WTC11 (cell line): ENCODE measurements at regions not wholly inside any gene's neighbourhood (a gene's known extent, or its start where the extent isn't known, plus 50 kb on each side); places are given as distances from the start of the nearest gene placed in this dataset.

Experiments
- ATAC-seq: fragments of 200-7000 bp; cut with Tn5 transposase; 2 replicates; pipeline ENCODE4 v1.10.0; 2021; ENCODE audit warnings: mild to moderate bottlenecking, moderate library complexity
- CTCF ChIA-PET: fragments of 300-600 bp; sonication (Branson Sonifier 250); formaldehyde crosslinking; loops from one replicate; lab custom pipeline; 2021; ENCODE audit warnings: antibody characterized with exemption; lab: Charles Lee
- POLR2A ChIA-PET: fragments of 350-600 bp; sonication (Branson Sonifier 250); formaldehyde crosslinking; loops from one replicate; lab custom pipeline; 2021; ENCODE audit warnings: antibody characterized with exemption; lab: Charles Lee
- DNase-seq: peaks from one replicate; pipeline ENCODE4 v3.0.0; 2021; ENCODE audit warnings: low spot score
- H3K27ac Mint-ChIP-seq: 2 replicates; pipeline ENCODE4 v1.8.0; 2021; ENCODE audit warnings: mixed read lengths
- H3K27me3 Mint-ChIP-seq: 2 replicates; pipeline ENCODE4 v1.8.0; 2021; ENCODE audit warnings: low read depth, mild to moderate bottlenecking, moderate library complexity, mixed read lengths
- H3K36me3 Mint-ChIP-seq: 2 replicates; pipeline ENCODE4 v1.8.0; 2021; ENCODE audit warnings: mixed read lengths
- H3K4me1 Mint-ChIP-seq: 2 replicates; pipeline ENCODE4 v1.8.0; 2022; ENCODE audit warnings: mixed read lengths
- H3K4me3 Mint-ChIP-seq: 2 replicates; pipeline ENCODE4 v1.8.0; 2021; ENCODE audit warnings: mild to moderate bottlenecking, moderate library complexity, mixed read lengths
- H3K9me3 Mint-ChIP-seq: 2 replicates; pipeline ENCODE4 v1.8.0; 2021; ENCODE audit warnings: mixed read lengths
- AFF4 ChIP-seq: sonication (generic); formaldehyde crosslinking; IDR thresholded peaks from 2 replicates; pipeline ENCODE4 v1.8.1; 2023; ENCODE audit warnings: mild to moderate bottlenecking, missing genetic modification reagents, borderline replicate concordance
- CTCF ChIP-seq: fragments of 200-600 bp; IDR thresholded peaks from 2 replicates; pipeline ENCODE4 v1.8.0; 2022; ENCODE audit warnings: antibody characterized with exemption
- ELF4 ChIP-seq: sonication (generic); formaldehyde crosslinking; IDR thresholded peaks from 2 replicates; pipeline ENCODE4 v1.8.1; 2022; ENCODE audit warnings: low read depth, mild to moderate bottlenecking, moderate library complexity, missing genetic modification reagents
- GRHL2 ChIP-seq: fragments of 250-450 bp; sonication (Bioruptor Pico); IDR thresholded peaks from 2 replicates; pipeline ENCODE4 v1.8.0; 2022; ENCODE audit warnings: mild to moderate bottlenecking, moderate library complexity; ENCODE audit not compliant: insufficient replicate concordance, severe bottlenecking
- JAZF1 ChIP-seq: fragments of 250-450 bp; sonication (Bioruptor Pico); IDR thresholded peaks from 2 replicates; pipeline ENCODE4 v1.9.0; 2021; ENCODE audit warnings: moderate library complexity, mild to moderate bottlenecking, inconsistent platforms
- MLX ChIP-seq: sonication (generic); formaldehyde crosslinking; IDR thresholded peaks from 2 replicates; pipeline ENCODE4 v1.8.1; 2023; ENCODE audit warnings: mild to moderate bottlenecking, missing genetic modification reagents, moderate library complexity
- NFATC4 ChIP-seq: fragments of 250-450 bp; sonication (Bioruptor Pico); IDR thresholded peaks from 2 replicates; pipeline ENCODE4 v1.9.0; 2021; ENCODE audit warnings: mild to moderate bottlenecking
- NFE2L1 ChIP-seq: sonication (generic); formaldehyde crosslinking; IDR thresholded peaks from 2 replicates; pipeline ENCODE4 v1.8.1; 2023; ENCODE audit warnings: missing genetic modification reagents
- NR2C2 ChIP-seq: sonication (generic); formaldehyde crosslinking; IDR thresholded peaks from 2 replicates; pipeline ENCODE4 v1.8.0; 2022; ENCODE audit warnings: mild to moderate bottlenecking, missing genetic modification reagents
- NR3C1 ChIP-seq: sonication (generic); formaldehyde crosslinking; conservative IDR thresholded peaks from 2 replicates; pipeline ENCODE4 v1.8.1; 2023; ENCODE audit warnings: low read depth, mild to moderate bottlenecking, missing genetic modification reagents
- RELA ChIP-seq: sonication (generic); formaldehyde crosslinking; IDR thresholded peaks from 2 replicates; pipeline ENCODE4 v1.8.1; 2022; ENCODE audit warnings: missing genetic modification reagents, mild to moderate bottlenecking, borderline replicate concordance
- RORB ChIP-seq: fragments of 250-450 bp; sonication (Bioruptor Pico); IDR thresholded peaks from 2 replicates; pipeline ENCODE4 v1.9.0; 2021; ENCODE audit warnings: mild to moderate bottlenecking
- SMAD3 ChIP-seq: sonication (generic); formaldehyde crosslinking; IDR thresholded peaks from 2 replicates; pipeline ENCODE4 v1.8.0; 2022; ENCODE audit warnings: missing genetic modification reagents, mild to moderate bottlenecking, borderline replicate concordance
- SMAD4 ChIP-seq: sonication (generic); formaldehyde crosslinking; IDR thresholded peaks from 2 replicates; pipeline ENCODE4 v1.8.0; 2022; ENCODE audit warnings: mild to moderate bottlenecking, missing genetic modification reagents
- TCF7 ChIP-seq: sonication (generic); formaldehyde crosslinking; IDR thresholded peaks from 2 replicates; pipeline ENCODE4 v1.8.0; 2022; ENCODE audit warnings: mild to moderate bottlenecking, low read depth, missing genetic modification reagents, moderate library complexity
- TEAD1 ChIP-seq: sonication (generic); formaldehyde crosslinking; IDR thresholded peaks from 2 replicates; pipeline ENCODE4 v1.8.0; 2022; ENCODE audit warnings: mild to moderate bottlenecking, missing genetic modification reagents
- TP53 ChIP-seq: sonication (generic); formaldehyde crosslinking; IDR thresholded peaks from 2 replicates; pipeline ENCODE4 v1.8.1; 2023; ENCODE audit warnings: mild to moderate bottlenecking, missing genetic modification reagents
- USF1 ChIP-seq: sonication (generic); formaldehyde crosslinking; IDR thresholded peaks from 2 replicates; pipeline ENCODE4 v1.8.0; 2022; ENCODE audit warnings: mild to moderate bottlenecking, missing genetic modification reagents
- ZBTB21 ChIP-seq: sonication (generic); formaldehyde crosslinking; IDR thresholded peaks from 2 replicates; pipeline ENCODE4 v1.8.1; 2023; ENCODE audit warnings: mild to moderate bottlenecking, missing genetic modification reagents, borderline replicate concordance
- ZNF121 ChIP-seq: sonication (generic); formaldehyde crosslinking; IDR thresholded peaks from 2 replicates; pipeline ENCODE4 v1.8.0; 2023; ENCODE audit warnings: missing genetic modification reagents
- ZNF138 ChIP-seq: sonication (generic); formaldehyde crosslinking; conservative IDR thresholded peaks from 2 replicates; pipeline ENCODE4 v1.8.1; 2022; ENCODE audit warnings: mild to moderate bottlenecking, moderate library complexity, missing genetic modification reagents
- ZNF232 ChIP-seq: sonication (generic); formaldehyde crosslinking; IDR thresholded peaks from 2 replicates; pipeline ENCODE4 v1.8.0; 2022; ENCODE audit warnings: mild to moderate bottlenecking, missing genetic modification reagents
- ZNF263 ChIP-seq: sonication (generic); formaldehyde crosslinking; IDR thresholded peaks from 2 replicates; pipeline ENCODE4 v1.8.1; 2022; ENCODE audit warnings: low read depth, mild to moderate bottlenecking, moderate library complexity, missing genetic modification reagents

GRCh38 chr16:24423312-24423711, 116.1 kb upstream of the RBBP6 start (continued):
- TF ChIP-seq AFF4 (no peak), ZNF263 (CRISPR knock-in tag) (no peak), NR3C1 (CRISPR knock-in tag) (no peak), TP53 (no peak), ZNF138 (CRISPR knock-in tag) (no peak), TEAD1 (no peak)

GRCh38 chr16:24424364-24424763, 115.0 kb upstream of the RBBP6 start:
- Mint-ChIP-seq H3K27ac (no peak overlapping the region), H3K36me3 (no peaks in the 10 kb centered on the region; the same call in 1 of the 2 replicates), H3K4me1 (peaks cover 15% of the 10 kb centered on the region), H3K9me3 (peaks cover 16% of the 10 kb centered on the region), H3K4me3 (no peak overlapping the region), H3K27me3 (no peaks in the 10 kb centered on the region)
- TF ChIP-seq NFE2L1 (CRISPR knock-in tag) (no peak), GRHL2 (CRISPR knock-in tag) (no peak), RELA (CRISPR knock-in tag) (no peak), ZBTB21 (no peak), SMAD3 (CRISPR knock-in tag) (no peak), NFATC4 (no peak), TCF7 (no peak), ZNF232 (CRISPR knock-in tag) (no peak), JAZF1 (no peak), ELF4 (no peak), RORB (CRISPR knock-in tag) (no peak), USF1 (CRISPR knock-in tag) (no peak), AFF4 (no peak), ZNF121 (CRISPR knock-in tag) (no peak), CTCF (no peak), SMAD4 (CRISPR knock-in tag) (no peak), MLX (CRISPR knock-in tag) (no peak), NR2C2 (CRISPR knock-in tag) (no peak)
- ChIA-PET CTCF (interaction anchor here (1.0 kb wide), 1 partner anchor 15 kb away, joined by 4 read pairs; no protein-coding TSS in a partner anchor), POLR2A (no interaction called here)
- DNase-seq, result no peak
- no peak for ATAC-seq
